Right atrium auricular region (tissue), 2 donors: ENCODE measurements at regions not wholly inside any gene's neighbourhood (a gene's known extent, or its start where the extent isn't known, plus 50 kb on each side); places are given as distances from the start of the nearest gene placed in this dataset.
"Not testable (repeated sequence)": the region's sequence is repeated elsewhere in the genome, so short reads cannot be mapped to it uniquely, and the experiment has no call there.

Experiments used
- DNase-seq: peaks from one replicate; pipeline ENCODE4 v3.0.0-alpha.2; 2019; ENCODE audit warnings: low spot score
- H3K27ac ChIP-seq, 2 donors: fragments of 200-600 bp; sonication (generic); 1 replicate in 1 of 2; 2 replicates in 1 of 2; pipeline ENCODE4 v1.5.1; 2016 to 2019
- H3K27me3 ChIP-seq, 2 donors: fragments of 200-600 bp; sonication (generic); one replicate each; pipeline versions ENCODE4 v1.5.1 to v1.6.0; 2017 to 2019
- H3K36me3 ChIP-seq: fragments of 200-600 bp; sonication (generic); one replicate; pipeline ENCODE4 v1.5.1; 2016
- H3K4me1 ChIP-seq, 2 donors: fragments of 200-600 bp; sonication (generic); one replicate each; pipeline versions ENCODE4 v1.5.1 to v1.6.0; 2017 to 2019
- H3K4me3 ChIP-seq, 2 donors: fragments of 200-600 bp; sonication (generic); 1 replicate in 1 of 2; 2 replicates in 1 of 2; pipeline ENCODE4 v1.5.1; 2017 to 2019; ENCODE audit warnings: mild to moderate bottlenecking in 1 of 2, moderate library complexity in 1 of 2
- H3K9me3 ChIP-seq, 2 donors: fragments of 200-600 bp; sonication (generic); one replicate each; pipeline ENCODE4 v1.5.1; 2019
- TF ChIP-seq, protein P1 (sequence below), 2 donors: fragments of 200-600 bp; sonication (generic); IDR thresholded peaks; one replicate each; pipeline ENCODE4 v1.5.1; 2019; ENCODE audit warnings: antibody characterized with exemption in 2 of 2

- H3K4me1 ChIP-seq: no peaks in the 10 kb centered on the region
- H3K27ac ChIP-seq: no peak overlapping the region
- no peaks in the 10 kb centered on the region for H3K27me3 ChIP-seq
- no peaks in the 10 kb centered on the region for H3K9me3 ChIP-seq
- no peak for DNase-seq
- H3K4me3 ChIP-seq: no peak overlapping the region
- TF ChIP-seq, protein P1, sequence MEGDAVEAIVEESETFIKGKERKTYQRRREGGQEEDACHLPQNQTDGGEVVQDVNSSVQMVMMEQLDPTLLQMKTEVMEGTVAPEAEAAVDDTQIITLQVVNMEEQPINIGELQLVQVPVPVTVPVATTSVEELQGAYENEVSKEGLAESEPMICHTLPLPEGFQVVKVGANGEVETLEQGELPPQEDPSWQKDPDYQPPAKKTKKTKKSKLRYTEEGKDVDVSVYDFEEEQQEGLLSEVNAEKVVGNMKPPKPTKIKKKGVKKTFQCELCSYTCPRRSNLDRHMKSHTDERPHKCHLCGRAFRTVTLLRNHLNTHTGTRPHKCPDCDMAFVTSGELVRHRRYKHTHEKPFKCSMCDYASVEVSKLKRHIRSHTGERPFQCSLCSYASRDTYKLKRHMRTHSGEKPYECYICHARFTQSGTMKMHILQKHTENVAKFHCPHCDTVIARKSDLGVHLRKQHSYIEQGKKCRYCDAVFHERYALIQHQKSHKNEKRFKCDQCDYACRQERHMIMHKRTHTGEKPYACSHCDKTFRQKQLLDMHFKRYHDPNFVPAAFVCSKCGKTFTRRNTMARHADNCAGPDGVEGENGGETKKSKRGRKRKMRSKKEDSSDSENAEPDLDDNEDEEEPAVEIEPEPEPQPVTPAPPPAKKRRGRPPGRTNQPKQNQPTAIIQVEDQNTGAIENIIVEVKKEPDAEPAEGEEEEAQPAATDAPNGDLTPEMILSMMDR (IDR thresholded peaks at IDR 0.05): no peak
- H3K36me3 ChIP-seq: no peaks in the 10 kb centered on the region
These were observed 1193.3 kb upstream of the IGFBP7 start for GRCh38 chr4:58303456-58303855.

GRCh38 chr4:58301376-58301999 is 1191.3 kb upstream of the IGFBP7 start:
- Histone ChIP-seq H3K9me3 (no peaks in the 10 kb centered on the region), H3K4me1 (no peaks in the 10 kb centered on the region), H3K27ac (no peak overlapping the region), H3K4me3 (no peak overlapping the region), H3K27me3 (no peaks in the 10 kb centered on the region), H3K36me3 (no peaks in the 10 kb centered on the region)
- TF ChIP-seq, protein P1 (IDR thresholded peaks at IDR 0.05): no peak
- no peak for DNase-seq

DNA sequence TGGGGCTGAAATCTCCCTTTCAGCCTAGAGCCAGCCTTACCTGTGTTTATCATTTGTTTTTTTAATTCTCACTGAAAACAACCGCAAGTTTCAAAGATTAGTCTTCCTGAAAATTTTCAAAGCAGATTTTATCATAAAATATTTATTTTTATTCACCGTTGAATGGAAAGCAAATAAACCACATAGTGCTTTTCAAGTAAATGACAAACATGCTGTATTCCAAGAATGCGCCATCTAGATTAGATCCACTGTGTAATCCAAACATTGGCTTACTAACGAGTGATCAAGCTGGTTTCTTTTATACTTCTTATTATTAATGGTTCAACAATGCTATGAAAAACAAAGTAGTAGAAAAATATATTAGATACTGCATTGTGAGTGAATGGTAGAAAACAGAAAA is 1176.2 kb upstream of the IGFBP7 start:
- Histone ChIP-seq H3K27me3 (peaks cover 0 to 3% of the 10 kb centered on the region in 2 donors), H3K36me3 (no peaks in the 10 kb centered on the region), H3K4me3 (no peak overlapping the region), H3K9me3 (no peaks in the 10 kb centered on the region), H3K4me1 (no peaks in the 10 kb centered on the region), H3K27ac (no peak overlapping the region)
- TF ChIP-seq, protein P1 (IDR thresholded peaks at IDR 0.05): no peak
- DNase-seq: no peak

- not testable (repeated sequence) for H3K27me3 ChIP-seq, H3K4me1 ChIP-seq, H3K27ac ChIP-seq, H3K36me3 ChIP-seq, H3K9me3 ChIP-seq, DNase-seq, H3K4me3 ChIP-seq
These were observed 1170.7 kb upstream of the IGFBP7 start for GRCh38 chr4:58280928-58281327.

DNA sequence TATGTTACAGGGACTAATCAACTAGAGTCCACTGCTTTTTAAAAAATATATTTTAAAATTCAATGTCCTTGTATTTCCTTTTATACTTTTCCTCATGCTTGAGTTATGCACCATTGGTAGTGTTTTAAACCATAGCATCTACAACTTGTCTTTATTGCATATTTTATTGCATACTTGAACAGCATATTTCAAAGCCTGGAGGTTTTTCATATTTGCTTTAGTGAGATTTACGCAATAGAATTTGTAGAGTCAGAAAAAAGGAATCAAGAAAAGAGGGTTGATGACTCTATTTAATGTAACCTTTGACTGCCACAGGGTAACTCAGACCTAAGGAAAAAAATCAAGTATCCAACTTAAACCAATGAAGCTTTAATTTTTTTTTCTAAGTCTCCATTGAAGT is 1165.7 kb upstream of the IGFBP7 start:
- Histone ChIP-seq H3K36me3 (no peaks in the 10 kb centered on the region), H3K4me1 (no peaks in the 10 kb centered on the region), H3K27me3 (no peaks in the 10 kb centered on the region), H3K27ac (no peak overlapping the region), H3K4me3 (no peak overlapping the region), H3K9me3 (no peaks in the 10 kb centered on the region)
- DNase-seq: no peak
- TF ChIP-seq, protein P1 (IDR thresholded peaks at IDR 0.05): no peak

DNA sequence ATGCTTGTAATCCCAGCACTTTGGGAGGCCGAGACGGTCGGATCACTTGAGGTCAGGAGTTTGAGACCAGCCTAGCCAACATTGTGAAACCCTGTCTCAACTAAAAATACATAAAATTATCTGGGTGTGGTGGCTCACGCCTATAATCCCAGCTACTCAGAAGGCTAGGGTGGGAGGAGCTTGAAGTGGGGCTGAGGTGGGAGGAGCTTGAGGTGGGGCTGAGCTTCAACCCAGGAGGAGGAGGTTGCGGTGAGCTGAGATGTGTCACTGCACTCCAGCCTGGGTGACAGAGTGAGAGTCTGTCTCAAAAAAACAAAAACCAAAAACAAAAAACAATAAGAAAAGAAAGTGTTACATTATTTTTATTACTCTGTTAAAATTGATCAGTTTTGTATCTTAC is 1164.4 kb upstream of the IGFBP7 start:
- TF ChIP-seq, protein P1 (IDR thresholded peaks at IDR 0.05): no peak
- no peak for DNase-seq
- Histone ChIP-seq H3K4me3 (no peak overlapping the region), H3K27ac (no peak overlapping the region), H3K4me1 (no peaks in the 10 kb centered on the region), H3K9me3 (no peaks in the 10 kb centered on the region), H3K36me3 (no peaks in the 10 kb centered on the region), H3K27me3 (no peaks in the 10 kb centered on the region)
